ENCODE measurements at regions not wholly inside any gene's neighbourhood (a gene's known extent, or its start where the extent isn't known, plus 50 kb on each side); places are given as distances from the start of the nearest gene placed in this dataset.

DNA sequence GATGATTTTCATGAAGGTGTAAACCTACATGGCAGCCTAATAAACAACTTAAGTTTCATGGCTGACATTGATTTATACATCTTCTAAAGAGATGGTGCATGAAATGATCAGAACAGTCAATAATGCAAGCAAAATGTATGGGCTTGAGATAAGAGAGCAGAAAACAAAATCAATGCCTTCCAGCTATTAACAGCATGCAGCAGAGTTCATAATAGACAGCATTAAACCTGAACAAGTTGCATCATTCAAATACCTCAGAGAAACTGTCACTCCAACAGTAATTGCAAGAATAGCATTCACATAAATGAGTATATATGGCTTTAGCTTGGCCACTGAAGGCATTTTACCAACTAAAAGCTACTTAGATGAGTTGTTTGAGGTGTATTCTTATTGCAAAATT is 319.6 kb upstream of the ARID1B start:
- TF ChIP-seq CTCF (IDR thresholded peaks at IDR 0.05) (no peak), POLR2A (IDR thresholded peaks at IDR 0.05) (no peak), EP300 (IDR thresholded peaks at IDR 0.05) (no peak)

Data from sigmoid colon (tissue), 4 donors.